Spleen (tissue), 7 donors: ENCODE measurements at regions not wholly inside any gene's neighbourhood (a gene's known extent, or its start where the extent isn't known, plus 50 kb on each side); places are given as distances from the start of the nearest gene placed in this dataset.

Experiments
- POLR2A ChIP-seq, 3 donors: fragments of 450-650 bp; IDR thresholded peaks; one replicate each; pipeline ENCODE4 v1.5.1; 2017; ENCODE audit warnings: antibody characterized with exemption in 3 of 3, mild to moderate bottlenecking in 1 of 3
- POLR2AphosphoS5 ChIP-seq, 3 donors: sonication (generic); formaldehyde crosslinking; IDR thresholded peaks; one replicate each; pipeline ENCODE4 v1.5.1; 2017; ENCODE audit warnings: antibody characterized with exemption in 3 of 3
- TF ChIP-seq, protein P1 (sequence below), 11 experiments: fragments of 200-600 bp in 7 of 11; fragments of 450-650 bp in 4 of 11; sonication (generic) in 4 of 11; IDR thresholded peaks in 8 of 11; conservative IDR thresholded peaks in 3 of 11; 1 replicate in 7 of 11; 2 replicates in 4 of 11; pipeline versions ENCODE4 v1.4.0 to v1.8.0; 2016 to 2021; ENCODE audit warnings: antibody characterized with exemption in 11 of 11, inconsistent platforms in 4 of 11, mild to moderate bottlenecking in 1 of 11
- donor health status: DM: no; HTN: no; CAD: no; lungs with moderate emphysema.
- donor health status: DM: no; HTN: no; CAD: no.
- donor health status: DM: no; HTN: no; CAD: no.

- TF ChIP-seq, protein P1, sequence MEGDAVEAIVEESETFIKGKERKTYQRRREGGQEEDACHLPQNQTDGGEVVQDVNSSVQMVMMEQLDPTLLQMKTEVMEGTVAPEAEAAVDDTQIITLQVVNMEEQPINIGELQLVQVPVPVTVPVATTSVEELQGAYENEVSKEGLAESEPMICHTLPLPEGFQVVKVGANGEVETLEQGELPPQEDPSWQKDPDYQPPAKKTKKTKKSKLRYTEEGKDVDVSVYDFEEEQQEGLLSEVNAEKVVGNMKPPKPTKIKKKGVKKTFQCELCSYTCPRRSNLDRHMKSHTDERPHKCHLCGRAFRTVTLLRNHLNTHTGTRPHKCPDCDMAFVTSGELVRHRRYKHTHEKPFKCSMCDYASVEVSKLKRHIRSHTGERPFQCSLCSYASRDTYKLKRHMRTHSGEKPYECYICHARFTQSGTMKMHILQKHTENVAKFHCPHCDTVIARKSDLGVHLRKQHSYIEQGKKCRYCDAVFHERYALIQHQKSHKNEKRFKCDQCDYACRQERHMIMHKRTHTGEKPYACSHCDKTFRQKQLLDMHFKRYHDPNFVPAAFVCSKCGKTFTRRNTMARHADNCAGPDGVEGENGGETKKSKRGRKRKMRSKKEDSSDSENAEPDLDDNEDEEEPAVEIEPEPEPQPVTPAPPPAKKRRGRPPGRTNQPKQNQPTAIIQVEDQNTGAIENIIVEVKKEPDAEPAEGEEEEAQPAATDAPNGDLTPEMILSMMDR (IDR thresholded peaks at IDR 0.05 in 8 of 11, conservative IDR thresholded peaks at IDR 0.05 in 3 of 11): no peak
- TF ChIP-seq POLR2A (IDR thresholded peaks at IDR 0.05) (no peak), POLR2AphosphoS5 (IDR thresholded peaks at IDR 0.05) (no peak)
Observed at GRCh38 chr7:10040674-10041073, 933.0 kb upstream of the PHF14 start.
